DND-41 (cell line): ENCODE measurements at regions not wholly inside any gene's neighbourhood (a gene's known extent, or its start where the extent isn't known, plus 50 kb on each side); places are given as distances from the start of the nearest gene placed in this dataset.

Experiments
- ATAC-seq: fragments of 200-7000 bp; cut with Tn5 transposase; 3 replicates; pipeline ENCODE4 v1.9.1; 2021; ENCODE audit warnings: low read depth; ENCODE audit not compliant: insufficient read depth
- DNase-seq: peaks from one replicate; pipeline ENCODE4 v3.0.0-alpha.2; 2020
- H2AFZ ChIP-seq: 2 replicates; pipeline ENCODE4 v1.6.0; 2012; ENCODE audit warnings: low read depth, low read length
- H3K27ac ChIP-seq: 2 replicates; pipeline ENCODE4 v1.5.1; 2012; ENCODE audit warnings: low read length, inconsistent platforms
- H3K27me3 ChIP-seq: fragments of 200-600 bp; sonication (generic); 2 replicates; pipeline ENCODE4 v1.6.0; 2012; ENCODE audit warnings: low read length, mild to moderate bottlenecking, inconsistent platforms; ENCODE audit not compliant: insufficient read depth, poor library complexity
- H3K36me3 ChIP-seq: 2 replicates; pipeline ENCODE4 v1.5.1; 2012; ENCODE audit warnings: low read length, inconsistent platforms; ENCODE audit not compliant: insufficient read depth
- H3K4me1 ChIP-seq: 2 replicates; pipeline ENCODE4 v1.5.1; 2012; ENCODE audit warnings: mild to moderate bottlenecking, low read length; ENCODE audit not compliant: insufficient read depth
- H3K4me2 ChIP-seq: 2 replicates; pipeline ENCODE4 v1.6.0; 2012; ENCODE audit warnings: mild to moderate bottlenecking, moderate library complexity, low read length, inconsistent platforms; ENCODE audit not compliant: insufficient read depth
- H3K4me3 ChIP-seq, 2 experiments: fragments of 200-600 bp in 1 of 2; shearing (Covaris generic) in 1 of 2; 2 replicates each; pipeline ENCODE4 v1.5.1; 2012 to 2016; ENCODE audit warnings: inconsistent platforms in 2 of 2, low read length in 2 of 2, mild to moderate bottlenecking in 2 of 2, low read depth in 1 of 2, moderate library complexity in 1 of 2
- H3K79me2 ChIP-seq: 2 replicates; pipeline ENCODE4 v1.6.0; 2012; ENCODE audit warnings: low read length, inconsistent platforms; ENCODE audit not compliant: insufficient read depth
- H3K9ac ChIP-seq: 2 replicates; pipeline ENCODE4 v1.6.0; 2012; ENCODE audit warnings: low read depth, mild to moderate bottlenecking, inconsistent platforms, low read length, moderate library complexity
- H3K9me3 ChIP-seq: 2 replicates; pipeline ENCODE4 v1.5.1; 2012; ENCODE audit warnings: low read length, moderate library complexity, mild to moderate bottlenecking, inconsistent platforms; ENCODE audit not compliant: insufficient read depth, severe bottlenecking
- H4K20me1 ChIP-seq: 2 replicates; pipeline ENCODE4 v1.6.0; 2012; ENCODE audit warnings: low read length; ENCODE audit not compliant: insufficient read depth
- EZH2 ChIP-seq: IDR thresholded peaks from 3 replicates; pipeline ENCODE4 v1.6.1; 2012; ENCODE audit warnings: borderline replicate concordance, low read depth, mild to moderate bottlenecking, moderate library complexity, low read length, inconsistent platforms; ENCODE audit not compliant: severe bottlenecking
- TF ChIP-seq, protein P1 (sequence below): IDR thresholded peaks from 2 replicates; pipeline ENCODE4 v1.5.1; 2012; ENCODE audit warnings: borderline replicate concordance, low read length, moderate library complexity, mild to moderate bottlenecking; ENCODE audit not compliant: poor library complexity, severe bottlenecking; ENCODE audit errors: extremely low read depth

GRCh38 chr5:87844449-87844848, 424.2 kb downstream of the TMEM161B start:
- H2AFZ ChIP-seq: no peak overlapping the region
- no peaks in the 10 kb centered on the region for H4K20me1 ChIP-seq
- H3K79me2 ChIP-seq: no peaks in the 10 kb centered on the region
- no peak overlapping the region for H3K27ac ChIP-seq
- no peaks in the 10 kb centered on the region for H3K36me3 ChIP-seq
- ATAC-seq (no peak), DNase-seq (no peak)
- TF ChIP-seq EZH2: no peak
- TF ChIP-seq, protein P1, sequence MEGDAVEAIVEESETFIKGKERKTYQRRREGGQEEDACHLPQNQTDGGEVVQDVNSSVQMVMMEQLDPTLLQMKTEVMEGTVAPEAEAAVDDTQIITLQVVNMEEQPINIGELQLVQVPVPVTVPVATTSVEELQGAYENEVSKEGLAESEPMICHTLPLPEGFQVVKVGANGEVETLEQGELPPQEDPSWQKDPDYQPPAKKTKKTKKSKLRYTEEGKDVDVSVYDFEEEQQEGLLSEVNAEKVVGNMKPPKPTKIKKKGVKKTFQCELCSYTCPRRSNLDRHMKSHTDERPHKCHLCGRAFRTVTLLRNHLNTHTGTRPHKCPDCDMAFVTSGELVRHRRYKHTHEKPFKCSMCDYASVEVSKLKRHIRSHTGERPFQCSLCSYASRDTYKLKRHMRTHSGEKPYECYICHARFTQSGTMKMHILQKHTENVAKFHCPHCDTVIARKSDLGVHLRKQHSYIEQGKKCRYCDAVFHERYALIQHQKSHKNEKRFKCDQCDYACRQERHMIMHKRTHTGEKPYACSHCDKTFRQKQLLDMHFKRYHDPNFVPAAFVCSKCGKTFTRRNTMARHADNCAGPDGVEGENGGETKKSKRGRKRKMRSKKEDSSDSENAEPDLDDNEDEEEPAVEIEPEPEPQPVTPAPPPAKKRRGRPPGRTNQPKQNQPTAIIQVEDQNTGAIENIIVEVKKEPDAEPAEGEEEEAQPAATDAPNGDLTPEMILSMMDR: no peak
- H3K4me3 ChIP-seq: no peak overlapping the region
- no peak overlapping the region for H3K4me2 ChIP-seq
- H3K9me3 ChIP-seq: peaks cover 6% of the 10 kb centered on the region
- H3K9ac ChIP-seq: no peak overlapping the region
- H3K27me3 ChIP-seq: no peaks in the 10 kb centered on the region
- no peaks in the 10 kb centered on the region for H3K4me1 ChIP-seq

DNA sequence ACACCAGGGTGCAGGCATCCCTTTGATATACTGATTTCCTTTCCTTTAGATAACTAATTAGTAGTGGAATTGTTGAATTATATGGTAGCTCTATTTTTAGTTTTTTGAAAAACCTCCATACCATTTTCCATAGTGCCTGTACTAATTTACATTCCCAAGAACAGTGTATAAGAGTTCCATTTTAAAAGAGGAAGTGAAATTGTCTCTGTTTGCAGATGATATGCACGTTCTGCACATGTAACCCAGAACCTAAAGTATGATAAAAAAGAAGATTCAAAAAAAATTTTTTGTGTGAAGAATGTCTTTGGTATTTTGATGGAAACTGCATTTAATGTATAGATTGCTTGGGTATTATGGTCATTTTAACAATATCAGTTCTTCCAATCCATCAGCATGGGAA, 424.0 kb upstream of the CCNH start:
- DNase-seq (no peak), ATAC-seq (no peak)
- no peaks in the 10 kb centered on the region for H4K20me1 ChIP-seq
- H3K4me3 ChIP-seq: no peak overlapping the region
- no peak overlapping the region for H3K4me2 ChIP-seq
- H2AFZ ChIP-seq: no peak overlapping the region
- no peak overlapping the region for H3K27ac ChIP-seq
- H3K9ac ChIP-seq: no peak overlapping the region
- H3K36me3 ChIP-seq: no peaks in the 10 kb centered on the region
- H3K79me2 ChIP-seq: no peaks in the 10 kb centered on the region
- H3K4me1 ChIP-seq: no peaks in the 10 kb centered on the region
- H3K9me3 ChIP-seq: peaks cover 6% of the 10 kb centered on the region
- no peak for TF ChIP-seq EZH2
- TF ChIP-seq, protein P1: no peak
- H3K27me3 ChIP-seq: no peaks in the 10 kb centered on the region

DNA sequence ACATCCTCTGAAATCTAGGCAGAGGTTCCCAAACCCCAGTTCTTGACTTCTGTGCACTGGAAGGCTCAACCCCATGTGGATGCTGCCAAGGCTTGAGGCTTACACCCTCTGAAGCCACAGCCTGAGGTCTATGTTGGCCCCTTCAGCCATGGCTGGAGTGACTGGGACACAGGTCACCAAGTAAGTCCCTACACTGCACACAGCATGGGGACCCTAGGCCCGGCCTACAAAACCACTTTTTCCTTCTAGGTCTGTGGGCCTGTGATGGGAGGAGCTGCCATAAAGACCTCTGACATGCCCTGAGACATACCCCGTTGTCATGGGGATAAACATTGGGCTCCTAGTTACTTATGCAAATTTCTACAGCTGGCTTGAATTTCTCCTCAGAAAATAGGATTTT, 418.8 kb upstream of the CCNH start:
- Histone ChIP-seq H3K4me2 (no peak overlapping the region), H3K79me2 (no peaks in the 10 kb centered on the region), H3K36me3 (no peaks in the 10 kb centered on the region), H4K20me1 (no peaks in the 10 kb centered on the region), H3K27ac (no peak overlapping the region), H3K9me3 (no peaks in the 10 kb centered on the region), H3K4me1 (no peaks in the 10 kb centered on the region), H2AFZ (no peak overlapping the region), H3K27me3 (no peaks in the 10 kb centered on the region), H3K9ac (no peak overlapping the region), H3K4me3 (no peak overlapping the region)
- TF ChIP-seq, protein P1: no peak
- TF ChIP-seq EZH2: no peak
- ATAC-seq (no peak), DNase-seq (no peak)

DNA sequence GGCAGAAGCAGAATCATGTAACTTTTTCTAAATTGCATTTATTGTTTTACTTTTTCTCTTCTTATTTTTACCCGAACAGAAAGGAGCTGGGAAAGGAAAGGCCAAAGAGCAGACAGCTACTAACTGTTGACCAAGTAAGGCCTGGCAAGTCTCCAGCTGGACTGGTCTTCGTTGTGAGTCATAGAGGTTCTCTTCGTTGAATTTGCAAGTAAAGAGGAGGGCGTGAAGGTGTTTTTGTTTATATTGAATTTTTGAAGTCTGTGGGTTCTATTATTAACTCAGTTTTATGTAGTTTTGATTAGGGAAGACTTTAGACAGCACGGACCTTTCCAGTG, 416.5 kb upstream of the CCNH start:
- Histone ChIP-seq H3K4me2 (no peak overlapping the region), H3K9ac (no peak overlapping the region), H2AFZ (no peak overlapping the region), H3K27ac (no peak overlapping the region), H4K20me1 (no peaks in the 10 kb centered on the region), H3K27me3 (no peaks in the 10 kb centered on the region), H3K4me1 (no peaks in the 10 kb centered on the region), H3K9me3 (no peaks in the 10 kb centered on the region), H3K79me2 (no peaks in the 10 kb centered on the region), H3K36me3 (no peaks in the 10 kb centered on the region), H3K4me3 (no peak overlapping the region)
- TF ChIP-seq, protein P1: no peak
- TF ChIP-seq EZH2: no peak
- ATAC-seq: no peak
- no peak for DNase-seq
